Suprapubic skin (tissue), 4 donors: ENCODE measurements at regions not wholly inside any gene's neighbourhood (a gene's known extent, or its start where the extent isn't known, plus 50 kb on each side); places are given as distances from the start of the nearest gene placed in this dataset.

Experiments used
- DNase-seq, 2 donors: peaks; one replicate each; pipeline ENCODE4 v3.0.0-alpha.2; 2019; ENCODE audit warnings: low spot score in 2 of 2
- H3K27ac ChIP-seq: fragments of 200-600 bp; sonication (generic); one replicate; pipeline ENCODE4 v1.5.1; 2019
- H3K27me3 ChIP-seq: fragments of 200-600 bp; sonication (generic); one replicate; pipeline ENCODE4 v1.5.1; 2019
- H3K36me3 ChIP-seq: fragments of 200-600 bp; sonication (generic); one replicate; pipeline ENCODE4 v1.5.1; 2019
- H3K4me1 ChIP-seq: fragments of 200-600 bp; sonication (generic); one replicate; pipeline ENCODE4 v1.5.1; 2019
- H3K4me3 ChIP-seq: fragments of 200-600 bp; sonication (generic); one replicate; pipeline ENCODE4 v1.5.1; 2019; ENCODE audit warnings: mild to moderate bottlenecking
- H3K9me3 ChIP-seq: fragments of 200-600 bp; sonication (generic); one replicate; pipeline ENCODE4 v1.5.1; 2019
- CTCF ChIP-seq, 2 donors: fragments of 200-600 bp in 1 of 2; fragments of 450-650 bp in 1 of 2; sonication (generic) in 1 of 2; IDR thresholded peaks; one replicate each; pipeline ENCODE4 v1.5.1; 2016 to 2019; ENCODE audit warnings: antibody characterized with exemption in 2 of 2, mild to moderate bottlenecking in 1 of 2, moderate library complexity in 1 of 2
- EP300 ChIP-seq: sonication (generic); formaldehyde crosslinking; IDR thresholded peaks from one replicate; pipeline ENCODE4 v1.6.1; 2017; ENCODE audit warnings: antibody characterized with exemption
- POLR2A ChIP-seq, 2 donors: fragments of 450-650 bp; IDR thresholded peaks; one replicate each; pipeline ENCODE4 v1.6.1; 2017; ENCODE audit warnings: antibody characterized with exemption in 2 of 2, mild to moderate bottlenecking in 2 of 2, moderate library complexity in 2 of 2
- POLR2AphosphoS5 ChIP-seq, 3 donors: sonication (generic); formaldehyde crosslinking; IDR thresholded peaks; one replicate each; pipeline ENCODE4 v1.6.1; 2017; ENCODE audit warnings: antibody characterized with exemption in 3 of 3
- WGBS: methylation state at CpG from one replicate; pipeline ENCODE4 v1.1.5; 2018; 5-methylcytosine and 5-hydroxymethylcytosine counted together

- Histone ChIP-seq H3K9me3 (no peaks in the 10 kb centered on the region), H3K27ac (no peak overlapping the region), H3K27me3 (no peaks in the 10 kb centered on the region), H3K4me1 (no peaks in the 10 kb centered on the region), H3K4me3 (no peak overlapping the region), H3K36me3 (no peaks in the 10 kb centered on the region)
- no peak for DNase-seq
- no peak for TF ChIP-seq POLR2A (IDR thresholded peaks at IDR 0.05)
- no peak for TF ChIP-seq POLR2AphosphoS5 (IDR thresholded peaks at IDR 0.05)
- no peak for TF ChIP-seq CTCF (IDR thresholded peaks at IDR 0.05)
- TF ChIP-seq EP300: no peak
- 55% methylated on average over 2 of the region's 2 CpGs for WGBS
Measured at GRCh38 chr5:57902095-57902494, 419.5 kb upstream of the ACTBL2 start.

GRCh38 chr5:57900381-57900944 is 417.9 kb upstream of the ACTBL2 start:
- no peak for DNase-seq
- Histone ChIP-seq H3K27me3 (no peaks in the 10 kb centered on the region), H3K27ac (no peak overlapping the region), H3K4me3 (no peak overlapping the region), H3K9me3 (no peaks in the 10 kb centered on the region), H3K36me3 (no peaks in the 10 kb centered on the region), H3K4me1 (no peaks in the 10 kb centered on the region)
- 57% methylated on average over 4 of the region's 4 CpGs for WGBS
- TF ChIP-seq POLR2AphosphoS5 (IDR thresholded peaks at IDR 0.05): no peak

GRCh38 chr5:57896576-57896975 is 414.0 kb upstream of the ACTBL2 start:
- Histone ChIP-seq H3K4me1 (no peaks in the 10 kb centered on the region), H3K27ac (no peak overlapping the region), H3K4me3 (no peak overlapping the region), H3K36me3 (no peaks in the 10 kb centered on the region), H3K9me3 (no peaks in the 10 kb centered on the region), H3K27me3 (no peaks in the 10 kb centered on the region)
- no peak for TF ChIP-seq CTCF (IDR thresholded peaks at IDR 0.05)
- no peak for TF ChIP-seq POLR2A (IDR thresholded peaks at IDR 0.05)
- no peak for TF ChIP-seq POLR2AphosphoS5 (IDR thresholded peaks at IDR 0.05)
- no peak for TF ChIP-seq EP300
- no peak for DNase-seq

GRCh38 chr5:57895766-57896165 is 413.2 kb upstream of the ACTBL2 start:
- 42% methylated on average over 1 of the region's 1 CpG for WGBS
- Histone ChIP-seq H3K4me1 (no peaks in the 10 kb centered on the region), H3K27me3 (no peaks in the 10 kb centered on the region), H3K4me3 (no peak overlapping the region), H3K27ac (no peak overlapping the region), H3K9me3 (no peaks in the 10 kb centered on the region), H3K36me3 (no peaks in the 10 kb centered on the region)
- DNase-seq: no peak
- no peak for TF ChIP-seq EP300
- TF ChIP-seq POLR2AphosphoS5 (IDR thresholded peaks at IDR 0.05): no peak
- TF ChIP-seq POLR2A (IDR thresholded peaks at IDR 0.05): no peak
- no peak for TF ChIP-seq CTCF (IDR thresholded peaks at IDR 0.05)

GRCh38 chr5:57893926-57894325 is 411.3 kb upstream of the ACTBL2 start:
- no peaks in the 10 kb centered on the region for H3K9me3 ChIP-seq
- H3K27me3 ChIP-seq: no peaks in the 10 kb centered on the region
- H3K4me3 ChIP-seq: no peak overlapping the region
- no peak for TF ChIP-seq POLR2AphosphoS5 (IDR thresholded peaks at IDR 0.05)
- TF ChIP-seq CTCF (IDR thresholded peaks at IDR 0.05): no peak
- TF ChIP-seq POLR2A (IDR thresholded peaks at IDR 0.05): no peak
- TF ChIP-seq EP300: no peak
- H3K4me1 ChIP-seq: peaks cover 6% of the 10 kb centered on the region
- H3K36me3 ChIP-seq: no peaks in the 10 kb centered on the region
- no peak for DNase-seq
- H3K27ac ChIP-seq: no peak overlapping the region
- WGBS: 96% methylated on average over 1 of the region's 1 CpG

GRCh38 chr5:57891443-57891842 is 408.8 kb upstream of the ACTBL2 start:
- no peak for DNase-seq
- 97% methylated on average over 1 of the region's 1 CpG for WGBS
- Histone ChIP-seq H3K36me3 (no peaks in the 10 kb centered on the region), H3K4me3 (no peak overlapping the region), H3K27ac (no peak overlapping the region), H3K9me3 (no peaks in the 10 kb centered on the region), H3K4me1 (peaks cover 9% of the 10 kb centered on the region), H3K27me3 (no peaks in the 10 kb centered on the region)
- TF ChIP-seq EP300: no peak
- no peak for TF ChIP-seq POLR2AphosphoS5 (IDR thresholded peaks at IDR 0.05)
- TF ChIP-seq POLR2A (IDR thresholded peaks at IDR 0.05): no peak
- TF ChIP-seq CTCF (IDR thresholded peaks at IDR 0.05): no peak
